Peyer's patch (tissue), 4 donors: ENCODE measurements at regions not wholly inside any gene's neighbourhood (a gene's known extent, or its start where the extent isn't known, plus 50 kb on each side); places are given as distances from the start of the nearest gene placed in this dataset.

Source experiments
- DNase-seq, 3 donors: peaks; one replicate each; pipeline ENCODE4 v3.0.0-alpha.2; 2017 to 2019
- H3K27ac ChIP-seq, 4 donors: fragments of 200-600 bp; sonication (generic); one replicate each; pipeline ENCODE4 v1.5.1; 2016 to 2019
- H3K27me3 ChIP-seq, 2 donors: fragments of 200-600 bp; sonication (generic); one replicate each; pipeline ENCODE4 v1.5.1; 2019
- H3K36me3 ChIP-seq, 3 donors: fragments of 200-600 bp; sonication (generic); one replicate each; pipeline ENCODE4 v1.5.1; 2016 to 2019
- H3K4me1 ChIP-seq, 4 donors: fragments of 200-600 bp; sonication (generic); one replicate each; pipeline ENCODE4 v1.5.1; 2016 to 2019
- H3K4me3 ChIP-seq, 4 donors: fragments of 200-600 bp; sonication (generic); 1 replicate in 3 of 4; 2 replicates in 1 of 4; pipeline ENCODE4 v1.5.1; 2016 to 2019; ENCODE audit warnings: mild to moderate bottlenecking in 1 of 4
- H3K9me3 ChIP-seq, 4 donors: fragments of 200-600 bp; sonication (generic); one replicate each; pipeline ENCODE4 v1.5.1; 2016 to 2019; ENCODE audit warnings: mild to moderate bottlenecking in 1 of 4
- POLR2A ChIP-seq, 2 donors: fragments of 450-650 bp; IDR thresholded peaks; one replicate each; pipeline ENCODE4 v1.5.1; 2017; ENCODE audit warnings: antibody characterized with exemption in 2 of 2, mild to moderate bottlenecking in 2 of 2, moderate library complexity in 2 of 2
- TF ChIP-seq, protein P1 (sequence below), 6 experiments: fragments of 450-650 bp in 4 of 6; fragments of 200-600 bp in 2 of 6; sonication (generic) in 1 of 6; IDR thresholded peaks; one replicate each; pipeline ENCODE4 v1.5.1; 2017 to 2019; ENCODE audit warnings: antibody characterized with exemption in 6 of 6, mild to moderate bottlenecking in 3 of 6, moderate library complexity in 1 of 6

DNA sequence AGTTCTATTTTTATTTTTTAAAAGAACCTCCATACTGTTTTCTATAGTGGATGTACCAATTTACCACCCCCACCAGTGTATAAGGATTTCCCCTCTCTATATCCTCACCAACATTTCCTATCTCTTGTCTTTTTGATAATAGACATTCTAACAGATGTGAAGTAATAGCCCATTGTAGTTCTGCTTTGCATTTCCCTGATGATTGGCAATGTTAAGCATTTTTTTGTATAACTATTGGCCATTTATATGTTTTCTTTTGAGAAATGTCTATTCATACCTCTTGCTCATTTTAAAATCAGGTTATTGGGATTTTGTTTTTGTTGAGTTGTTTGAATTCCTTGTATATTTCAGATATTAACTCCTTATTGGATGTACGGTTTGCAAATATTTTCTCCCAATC is 251.1 kb upstream of the HTR2C start:
- TF ChIP-seq POLR2A (IDR thresholded peaks at IDR 0.05), result no peak
- TF ChIP-seq, protein P1, sequence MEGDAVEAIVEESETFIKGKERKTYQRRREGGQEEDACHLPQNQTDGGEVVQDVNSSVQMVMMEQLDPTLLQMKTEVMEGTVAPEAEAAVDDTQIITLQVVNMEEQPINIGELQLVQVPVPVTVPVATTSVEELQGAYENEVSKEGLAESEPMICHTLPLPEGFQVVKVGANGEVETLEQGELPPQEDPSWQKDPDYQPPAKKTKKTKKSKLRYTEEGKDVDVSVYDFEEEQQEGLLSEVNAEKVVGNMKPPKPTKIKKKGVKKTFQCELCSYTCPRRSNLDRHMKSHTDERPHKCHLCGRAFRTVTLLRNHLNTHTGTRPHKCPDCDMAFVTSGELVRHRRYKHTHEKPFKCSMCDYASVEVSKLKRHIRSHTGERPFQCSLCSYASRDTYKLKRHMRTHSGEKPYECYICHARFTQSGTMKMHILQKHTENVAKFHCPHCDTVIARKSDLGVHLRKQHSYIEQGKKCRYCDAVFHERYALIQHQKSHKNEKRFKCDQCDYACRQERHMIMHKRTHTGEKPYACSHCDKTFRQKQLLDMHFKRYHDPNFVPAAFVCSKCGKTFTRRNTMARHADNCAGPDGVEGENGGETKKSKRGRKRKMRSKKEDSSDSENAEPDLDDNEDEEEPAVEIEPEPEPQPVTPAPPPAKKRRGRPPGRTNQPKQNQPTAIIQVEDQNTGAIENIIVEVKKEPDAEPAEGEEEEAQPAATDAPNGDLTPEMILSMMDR (IDR thresholded peaks at IDR 0.05), result no peak
- Histone ChIP-seq H3K9me3 (no peaks in the 10 kb centered on the region), H3K4me1 (no peaks in the 10 kb centered on the region), H3K4me3 (no peak overlapping the region), H3K27me3 (no peaks in the 10 kb centered on the region), H3K27ac (no peak overlapping the region), H3K36me3 (no peaks in the 10 kb centered on the region)
- no peak for DNase-seq

DNA sequence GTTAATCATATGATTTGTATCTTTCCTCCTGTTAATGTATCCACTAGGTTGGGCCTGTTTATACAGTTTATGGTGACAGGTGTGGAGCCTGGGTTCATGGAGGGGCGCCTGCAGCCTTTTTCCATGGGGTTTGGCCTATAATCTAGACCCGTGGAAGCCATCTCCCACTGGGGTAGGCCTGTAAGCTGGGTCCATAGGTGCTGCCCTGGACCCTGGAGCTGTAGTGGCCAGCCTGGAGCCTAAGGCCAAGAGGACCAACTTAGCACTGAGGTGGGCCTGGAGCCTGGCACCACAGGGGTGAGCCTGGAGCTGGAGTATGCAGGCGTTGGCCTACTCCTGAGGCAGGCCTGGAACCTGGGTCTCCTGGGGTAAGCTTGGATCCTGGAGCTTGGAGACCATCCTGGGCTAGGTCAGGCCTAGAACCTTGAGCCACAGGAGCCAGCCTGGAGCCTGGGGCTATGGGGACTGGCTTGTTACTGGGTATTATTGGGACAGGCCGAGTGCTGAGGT is 249.4 kb upstream of the HTR2C start:
- H3K9me3 ChIP-seq, result no peaks in the 10 kb centered on the region
- H3K27me3 ChIP-seq, result no peaks in the 10 kb centered on the region
- TF ChIP-seq, protein P1 (IDR thresholded peaks at IDR 0.05), result no peak
- TF ChIP-seq POLR2A (IDR thresholded peaks at IDR 0.05), result no peak
- no peak for DNase-seq
- no peak overlapping the region for H3K4me3 ChIP-seq
- H3K36me3 ChIP-seq, result no peaks in the 10 kb centered on the region
- H3K4me1 ChIP-seq, result no peaks in the 10 kb centered on the region
- no peak overlapping the region for H3K27ac ChIP-seq

DNA sequence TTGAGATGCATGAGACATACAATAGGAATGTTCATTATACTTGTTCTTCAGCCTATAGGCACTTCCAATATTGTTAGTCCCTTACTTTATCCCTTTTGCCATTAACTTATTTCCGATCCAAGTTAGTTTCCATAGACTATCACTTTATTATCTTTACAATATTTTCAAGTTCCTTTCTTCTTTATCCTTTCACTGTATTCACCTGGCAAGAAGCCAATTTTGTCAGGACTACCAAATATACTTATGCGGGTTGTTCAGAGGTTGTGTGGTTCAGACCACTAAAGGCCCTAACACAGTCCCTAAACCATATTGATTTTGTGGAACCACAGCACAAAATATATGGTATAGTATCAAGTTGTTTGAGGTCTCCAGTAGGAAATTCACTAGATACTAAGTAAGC is 245.0 kb upstream of the HTR2C start:
- DNase-seq, result no peak
- Histone ChIP-seq H3K9me3 (no peaks in the 10 kb centered on the region), H3K27me3 (no peaks in the 10 kb centered on the region), H3K4me3 (no peak overlapping the region), H3K27ac (no peak overlapping the region), H3K36me3 (no peaks in the 10 kb centered on the region), H3K4me1 (no peaks in the 10 kb centered on the region)
- TF ChIP-seq, protein P1 (IDR thresholded peaks at IDR 0.05), result no peak
- TF ChIP-seq POLR2A (IDR thresholded peaks at IDR 0.05), result no peak

DNA sequence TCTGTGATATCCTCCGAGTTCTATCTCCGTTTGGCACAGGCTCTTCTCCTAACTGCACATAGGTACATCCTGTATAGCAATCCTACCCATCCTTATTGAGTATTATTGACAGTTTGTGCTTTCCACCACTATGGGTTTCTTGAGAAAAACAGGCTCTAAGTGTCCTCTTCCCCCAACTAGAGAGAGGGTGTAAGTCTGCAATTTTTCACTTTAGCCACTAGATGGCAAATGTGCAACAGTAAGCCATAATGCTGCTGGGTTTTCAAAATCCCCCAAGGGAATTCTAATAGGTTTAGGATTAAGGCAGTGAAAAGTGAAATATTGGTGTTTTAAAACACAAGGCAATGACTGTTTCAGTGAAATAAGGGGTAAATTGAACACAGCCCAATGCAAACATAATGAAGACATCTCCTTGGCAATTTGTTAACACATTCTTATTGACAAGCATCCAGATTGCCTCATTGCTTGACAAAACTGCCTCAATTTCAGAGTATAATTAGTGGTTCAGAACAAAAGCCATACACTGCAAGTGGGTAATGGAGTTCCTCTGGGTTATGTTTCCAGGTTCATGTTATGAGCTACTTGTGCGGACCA is 239.0 kb upstream of the HTR2C start:
- no peak for TF ChIP-seq POLR2A (IDR thresholded peaks at IDR 0.05)
- TF ChIP-seq, protein P1 (IDR thresholded peaks at IDR 0.05), result peak in 4 of 6 experiments; percentile 25 to 62 (median 50)
- H3K27me3 ChIP-seq, result no peaks in the 10 kb centered on the region
- no peak overlapping the region for H3K4me3 ChIP-seq
- no peak overlapping the region for H3K27ac ChIP-seq
- no peaks in the 10 kb centered on the region for H3K4me1 ChIP-seq
- no peaks in the 10 kb centered on the region for H3K36me3 ChIP-seq
- DNase-seq, result no peak
- no peaks in the 10 kb centered on the region for H3K9me3 ChIP-seq

DNA sequence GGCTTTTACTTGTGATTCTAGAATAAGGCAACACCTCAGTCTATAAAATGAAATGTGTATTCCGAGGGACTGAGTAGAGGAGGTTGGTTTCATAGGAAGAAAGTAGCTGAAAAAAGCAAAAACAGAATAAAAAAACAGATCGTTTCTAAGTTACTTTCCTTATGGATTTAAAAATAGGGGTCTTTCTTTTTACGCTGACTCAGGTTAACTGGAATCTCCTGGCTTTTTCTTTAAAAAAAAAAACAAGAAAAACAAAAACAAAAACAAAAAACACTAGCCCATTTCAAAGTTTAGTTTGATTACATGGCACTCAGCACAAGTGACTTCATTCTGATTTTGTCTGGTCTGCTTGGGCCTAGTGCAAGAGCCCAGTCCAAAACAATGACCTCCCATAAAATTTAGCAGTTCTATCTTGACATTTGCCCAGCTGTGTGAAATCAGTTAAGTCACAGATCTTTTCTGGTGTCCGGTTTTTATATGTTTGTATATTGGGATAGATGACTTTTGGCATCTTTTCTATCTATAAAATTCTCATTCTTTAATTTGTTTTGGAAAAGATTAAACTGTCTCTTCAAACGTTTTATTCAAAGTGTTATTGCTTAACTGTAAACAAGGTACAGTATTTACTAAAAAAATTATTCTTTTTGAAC is 222.7 kb upstream of the HTR2C start:
- H3K27ac ChIP-seq, result no peak overlapping the region
- H3K27me3 ChIP-seq, result no peaks in the 10 kb centered on the region
- no peak overlapping the region for H3K4me3 ChIP-seq
- H3K36me3 ChIP-seq, result no peaks in the 10 kb centered on the region
- no peaks in the 10 kb centered on the region for H3K9me3 ChIP-seq
- no peak for TF ChIP-seq POLR2A (IDR thresholded peaks at IDR 0.05)
- TF ChIP-seq, protein P1 (IDR thresholded peaks at IDR 0.05), result no peak
- no peaks in the 10 kb centered on the region for H3K4me1 ChIP-seq
- no peak for DNase-seq
